AG08395 (cell line): ENCODE measurements at regions not wholly inside any gene's neighbourhood (a gene's known extent, or its start where the extent isn't known, plus 50 kb on each side); places are given as distances from the start of the nearest gene placed in this dataset.
"Not testable (repeated sequence)": the region's sequence is repeated elsewhere in the genome, so short reads cannot be mapped to it uniquely, and the experiment has no call there.

Experiments
- DNase-seq: peaks from one replicate; pipeline ENCODE4 v3.0.0; 2012; ENCODE audit warnings: mixed read lengths, low spot score

DNA sequence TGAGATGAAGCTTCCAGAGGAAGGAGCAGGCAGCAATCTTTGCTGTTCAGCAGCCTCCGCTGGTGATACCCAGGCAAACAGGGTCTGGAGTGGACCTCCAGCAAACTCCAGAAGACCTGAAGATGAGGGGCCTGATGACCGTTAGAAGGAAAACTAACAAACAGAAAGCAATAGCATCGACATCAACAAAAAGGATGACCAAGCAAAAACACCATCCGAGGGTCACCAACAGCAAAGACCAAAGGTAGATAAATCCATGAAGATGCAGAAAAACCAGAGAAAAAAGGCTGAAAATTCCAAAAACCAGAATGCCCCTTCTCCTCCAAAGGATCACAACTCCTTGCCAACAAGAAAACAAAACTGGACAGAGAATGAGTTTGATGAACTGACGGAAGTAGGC, 235.9 kb upstream of the NSMCE3 start:
- DNase-seq: not testable (repeated sequence)

DNA sequence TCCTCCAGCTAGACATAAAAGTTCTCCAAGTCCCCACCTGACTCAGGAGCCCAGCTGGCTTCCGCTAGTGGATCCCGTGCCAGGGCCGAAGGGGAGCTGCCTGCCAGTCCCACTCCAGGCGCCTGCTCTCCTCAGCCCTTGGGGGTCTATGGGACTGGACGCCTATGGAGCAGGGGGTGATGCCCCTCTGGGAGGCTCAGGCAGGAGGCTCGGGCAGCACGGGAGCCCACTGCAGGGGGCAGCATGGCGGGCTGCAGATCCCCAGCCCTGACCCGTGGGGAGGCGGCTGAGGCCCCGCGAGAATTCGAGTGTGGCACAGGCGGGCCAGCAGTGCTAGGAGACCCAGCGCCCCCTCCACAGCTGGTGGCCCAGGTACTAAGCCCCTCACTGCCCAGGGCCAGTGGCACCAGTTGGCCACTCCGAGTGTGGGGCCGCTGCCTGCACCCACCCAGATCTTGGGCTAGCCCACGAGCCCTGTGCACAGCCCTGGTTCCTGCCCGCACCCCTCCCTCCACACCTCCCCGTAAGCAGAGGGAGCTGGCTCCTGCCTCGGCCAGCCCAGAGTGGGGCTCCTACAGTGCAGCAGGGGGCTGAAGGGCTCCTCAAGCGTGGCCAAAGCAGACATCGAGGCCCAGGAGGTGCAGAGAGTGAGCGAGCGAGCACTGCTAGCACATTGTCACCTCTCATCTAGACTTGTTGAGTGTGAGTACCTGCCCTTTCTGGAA, 221.3 kb upstream of the NSMCE3 start:
- DNase-seq: no peak

DNA sequence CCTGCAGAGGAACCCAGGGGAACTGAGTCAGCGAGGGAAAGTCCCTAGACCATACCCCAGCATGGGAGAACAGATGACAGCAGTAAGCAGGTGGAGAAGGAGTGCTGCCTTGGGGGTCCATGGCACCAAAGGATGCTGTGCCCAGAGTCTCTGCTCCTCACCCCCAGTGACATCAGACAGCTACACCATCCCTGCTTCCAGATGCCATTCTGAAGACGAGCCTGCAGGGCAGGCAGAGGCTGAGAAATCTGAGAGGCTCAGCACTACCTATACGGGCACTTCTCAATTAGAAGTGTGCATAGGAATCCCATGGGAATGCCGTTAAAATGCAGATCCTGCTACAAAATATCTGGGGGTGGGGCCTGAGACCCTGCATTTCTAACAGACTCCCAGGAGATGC, 211.3 kb upstream of the NSMCE3 start:
- DNase-seq: no peak

DNA sequence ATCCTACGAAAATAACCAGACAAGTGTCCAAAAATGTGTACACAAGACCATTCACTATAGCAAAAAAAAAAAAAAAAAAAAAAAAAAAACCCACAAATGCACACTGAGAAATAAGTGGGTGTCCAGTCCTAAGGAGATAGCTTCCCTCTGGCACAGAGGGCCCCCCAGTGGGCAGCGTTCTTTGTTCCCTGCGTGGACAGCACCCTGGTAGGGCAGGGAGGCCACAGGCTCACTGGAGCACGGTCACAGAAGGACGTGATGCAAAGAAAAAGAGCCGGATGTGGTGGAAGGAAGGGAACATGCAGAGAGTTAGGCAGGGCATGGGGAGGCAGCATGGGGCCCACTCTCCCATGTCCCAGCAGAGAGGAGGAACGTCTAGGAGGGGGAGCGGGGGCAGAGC, 210.7 kb upstream of the NSMCE3 start:
- no peak for DNase-seq

DNA sequence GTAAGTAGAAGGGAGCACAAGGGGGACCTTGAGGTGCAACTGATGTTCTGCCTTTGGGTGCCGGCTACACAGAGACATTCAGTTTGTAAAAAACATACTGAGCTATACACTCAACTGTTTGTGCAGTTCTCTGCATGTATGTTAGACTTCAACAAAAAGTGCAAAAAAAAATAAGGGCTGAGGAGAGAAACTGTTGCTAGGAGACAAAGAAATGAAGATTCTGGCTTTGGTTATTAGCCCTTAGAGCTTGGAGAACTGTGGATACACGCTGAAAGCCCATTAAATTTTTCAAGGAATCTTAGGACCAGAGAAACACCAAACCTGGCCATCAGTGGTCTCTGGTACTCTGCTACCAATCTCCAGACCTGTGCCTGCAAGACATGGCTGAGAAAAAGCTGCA, 207.6 kb upstream of the NSMCE3 start:
- DNase-seq: no peak

DNA sequence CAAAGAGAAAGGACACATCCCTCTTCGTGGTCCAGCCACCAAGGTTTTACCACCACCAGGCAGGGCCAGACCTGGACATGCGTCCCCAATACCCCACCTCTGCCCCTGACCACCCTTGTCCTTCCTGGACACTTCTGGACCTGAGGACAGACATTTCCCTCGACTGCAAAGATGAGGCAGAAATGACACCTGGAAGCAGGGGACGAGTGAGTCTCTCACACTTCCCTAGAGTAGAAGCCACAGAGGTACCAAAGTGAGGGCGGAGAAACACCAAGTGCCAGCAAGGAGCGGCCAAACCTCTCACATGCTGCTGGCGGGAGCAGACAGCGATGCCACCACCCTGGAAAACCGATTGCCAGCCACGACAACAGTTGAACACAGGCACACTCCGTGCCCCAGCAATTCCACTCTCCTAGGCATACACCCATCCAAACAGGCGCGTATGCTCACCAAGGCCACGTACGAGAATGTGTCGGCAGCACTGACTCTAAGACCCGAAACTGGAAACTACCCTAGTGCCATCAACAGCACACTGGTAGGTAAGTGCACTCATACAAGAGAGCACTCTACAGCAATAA, 207.0 kb upstream of the NSMCE3 start:
- DNase-seq: no peak

DNA sequence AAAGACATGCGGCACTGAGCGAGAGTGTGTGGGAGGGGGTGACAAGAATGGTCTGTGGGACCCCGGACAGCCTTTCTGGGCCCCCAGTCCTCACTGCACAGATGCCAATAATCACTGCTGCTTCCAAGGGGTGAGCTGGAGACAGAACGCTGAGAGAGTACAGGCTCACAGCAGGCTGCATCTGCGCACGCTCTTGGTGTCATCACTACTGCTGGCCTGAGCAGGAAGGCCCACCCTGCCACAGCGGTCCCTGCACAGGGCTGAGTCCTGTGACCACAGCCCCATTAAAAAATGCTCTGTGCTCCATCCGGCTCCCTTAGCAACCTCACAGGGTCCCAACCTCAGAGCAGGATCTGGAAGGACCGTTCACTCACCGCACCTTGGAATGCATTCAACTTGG, 205.5 kb upstream of the NSMCE3 start:
- no peak for DNase-seq

DNA sequence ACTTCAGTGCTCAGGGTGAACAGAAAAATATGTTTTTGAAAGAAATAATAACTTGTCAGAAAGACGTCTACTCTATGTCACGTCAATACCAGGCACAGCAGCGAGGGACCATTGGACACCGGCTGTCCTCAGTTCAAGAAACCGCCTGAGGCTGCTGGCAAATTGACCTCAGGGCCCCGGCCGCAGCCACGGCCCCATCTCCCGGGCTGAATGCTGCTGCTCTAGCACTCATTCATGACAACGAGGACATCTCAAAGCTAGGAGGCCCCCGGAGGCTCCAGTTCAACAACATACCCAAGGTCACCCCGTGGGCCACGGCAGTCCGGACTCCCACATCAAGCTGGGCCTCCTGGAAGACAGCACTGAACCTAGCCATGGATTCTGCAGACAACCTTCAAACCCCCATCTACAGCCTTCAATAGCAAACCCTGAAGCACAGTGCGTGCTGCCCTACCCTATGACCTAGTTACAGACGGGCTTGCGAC, 204.0 kb upstream of the NSMCE3 start:
- no peak for DNase-seq

DNA sequence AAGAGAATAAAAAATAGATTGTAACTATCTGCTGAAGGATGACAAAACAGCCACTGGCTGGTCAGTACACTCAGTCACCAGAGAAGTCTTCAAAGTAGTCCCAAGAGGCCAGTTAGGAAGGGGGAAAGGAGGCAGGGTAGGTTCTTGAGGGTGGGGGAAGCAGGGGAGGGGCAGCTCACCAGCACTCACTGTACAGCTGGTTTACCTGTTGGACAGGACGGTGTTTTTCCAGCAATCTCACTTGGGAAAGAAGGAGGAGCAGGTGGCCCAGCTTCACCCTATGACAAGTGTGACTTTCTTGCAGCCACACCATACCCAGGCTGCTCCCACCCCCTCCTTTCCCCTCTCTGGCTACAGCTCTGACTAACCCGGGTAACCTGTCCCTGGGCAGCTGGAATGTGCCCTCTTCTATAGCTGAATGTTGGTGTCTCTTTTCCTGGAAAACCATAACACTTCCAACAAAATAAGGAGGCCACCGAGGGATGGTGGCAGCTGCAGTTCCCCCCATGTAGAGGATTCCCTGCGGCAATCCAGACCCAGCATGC, 203.4 kb upstream of the NSMCE3 start:
- no peak for DNase-seq

DNA sequence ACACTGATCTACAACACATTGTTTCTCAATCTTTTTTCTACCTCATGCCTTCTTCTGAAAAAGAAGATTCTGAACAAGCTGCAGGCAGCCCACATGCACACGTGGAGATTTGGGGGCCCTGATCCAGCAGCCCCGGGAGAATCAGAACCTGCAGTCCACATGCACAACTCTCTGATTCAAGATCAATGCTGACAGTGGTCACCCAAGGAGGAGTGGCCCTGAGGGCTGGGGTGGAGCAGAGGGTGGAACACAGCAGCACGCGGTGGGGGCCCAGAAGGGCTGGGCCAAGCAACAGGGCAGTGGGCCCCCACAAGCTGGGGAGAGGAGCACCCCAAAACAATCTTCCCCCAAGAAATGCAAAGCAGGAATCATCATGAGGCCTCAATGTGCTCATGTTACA, 202.1 kb upstream of the NSMCE3 start:
- DNase-seq: no peak

DNA sequence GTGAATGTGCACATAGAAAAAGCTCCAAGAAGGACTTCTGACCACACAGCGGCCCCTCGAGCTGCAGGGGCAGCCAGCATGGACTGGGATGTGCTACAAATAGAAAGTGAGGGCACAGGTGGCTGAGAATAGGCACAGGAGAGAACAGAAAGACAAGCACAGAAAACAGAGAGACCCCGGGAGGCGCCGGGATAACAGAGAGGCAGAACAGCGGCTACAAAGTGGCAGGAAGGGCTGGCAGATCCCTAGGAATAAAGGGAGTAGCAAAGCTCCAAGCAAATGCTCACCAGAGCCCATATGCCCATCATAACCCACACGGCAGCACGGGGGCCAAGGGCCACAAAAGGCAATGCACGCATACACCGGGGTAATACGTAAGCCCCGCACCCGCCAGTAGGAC, 201.7 kb upstream of the NSMCE3 start:
- DNase-seq: no peak

DNA sequence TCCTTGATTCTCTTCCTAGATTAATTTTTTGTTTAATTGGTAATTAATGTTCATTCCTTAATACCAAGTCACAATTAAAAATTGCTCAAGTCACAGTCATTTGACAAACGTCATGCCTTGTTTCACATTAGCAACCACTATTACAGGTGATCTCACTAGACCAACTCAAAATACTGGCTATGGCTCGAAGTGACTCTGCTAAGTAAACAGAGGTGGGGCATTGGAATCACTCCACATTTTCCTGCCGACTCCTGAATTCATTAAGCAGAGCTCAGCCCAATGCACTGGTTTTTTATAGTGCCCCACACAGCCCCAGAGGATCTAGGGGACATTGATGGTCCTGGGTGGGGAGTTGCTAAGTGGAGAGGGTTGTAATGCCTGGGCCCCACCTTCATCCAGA, 201.2 kb upstream of the NSMCE3 start:
- DNase-seq: no peak

DNA sequence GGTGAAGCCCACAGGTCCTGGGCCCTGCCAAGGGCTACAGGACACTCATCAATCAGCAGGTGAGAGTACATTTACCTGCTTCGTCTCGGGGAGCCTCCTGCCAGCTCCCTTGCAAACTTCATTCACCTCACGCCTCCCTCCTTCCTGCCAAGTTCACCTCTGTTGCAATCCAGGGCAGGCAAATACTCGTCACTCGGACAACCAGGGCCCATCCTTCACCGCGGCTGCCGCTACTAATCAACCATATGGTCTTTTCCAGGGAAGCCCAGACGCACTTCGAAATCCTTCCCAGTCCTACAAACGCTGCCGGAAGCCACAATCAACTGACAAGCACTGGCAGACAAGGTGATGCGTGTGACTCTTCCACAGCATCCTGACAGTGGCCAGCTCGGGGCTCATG, 200.7 kb upstream of the NSMCE3 start:
- DNase-seq: no peak

DNA sequence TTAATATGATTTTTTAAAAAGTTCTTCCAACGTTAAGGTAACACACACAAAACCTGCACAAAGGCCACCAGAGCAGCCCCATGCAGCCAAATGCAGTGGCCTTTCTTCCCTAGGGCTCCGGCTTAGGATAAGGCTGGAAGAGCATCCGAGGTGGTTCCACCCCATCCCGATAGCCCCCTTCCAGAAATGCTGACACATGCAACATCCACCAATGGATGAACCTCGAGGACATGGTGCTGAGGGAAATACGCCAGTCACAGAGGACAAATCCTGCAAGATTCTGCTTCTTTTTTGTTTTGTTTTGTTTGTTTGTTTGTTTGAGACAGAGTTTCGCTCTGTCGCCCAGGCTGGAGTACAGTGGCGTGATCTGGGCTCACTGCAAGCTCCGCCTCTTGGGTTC, 199.3 kb upstream of the NSMCE3 start:
- DNase-seq: no peak

DNA sequence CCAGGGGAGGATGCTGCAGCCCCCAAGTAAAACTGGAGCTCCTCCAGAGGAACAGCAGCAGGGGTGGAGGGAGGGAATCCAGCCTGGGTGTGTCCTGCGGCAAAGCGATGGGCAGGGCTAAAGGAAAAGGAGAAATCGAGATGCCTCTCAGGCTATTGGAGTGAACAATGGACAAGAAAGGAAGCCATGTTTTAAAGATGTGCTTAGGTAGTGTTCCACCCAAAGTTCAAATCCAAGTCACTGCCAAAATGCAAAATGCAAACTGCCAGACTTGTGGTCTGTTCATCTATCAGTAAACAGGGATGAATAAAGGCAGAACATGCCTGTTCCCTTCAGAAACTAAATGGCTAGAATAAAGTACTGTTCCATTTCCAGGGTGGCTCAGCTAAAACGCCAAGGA, 197.5 kb upstream of the NSMCE3 start:
- no peak for DNase-seq

DNA sequence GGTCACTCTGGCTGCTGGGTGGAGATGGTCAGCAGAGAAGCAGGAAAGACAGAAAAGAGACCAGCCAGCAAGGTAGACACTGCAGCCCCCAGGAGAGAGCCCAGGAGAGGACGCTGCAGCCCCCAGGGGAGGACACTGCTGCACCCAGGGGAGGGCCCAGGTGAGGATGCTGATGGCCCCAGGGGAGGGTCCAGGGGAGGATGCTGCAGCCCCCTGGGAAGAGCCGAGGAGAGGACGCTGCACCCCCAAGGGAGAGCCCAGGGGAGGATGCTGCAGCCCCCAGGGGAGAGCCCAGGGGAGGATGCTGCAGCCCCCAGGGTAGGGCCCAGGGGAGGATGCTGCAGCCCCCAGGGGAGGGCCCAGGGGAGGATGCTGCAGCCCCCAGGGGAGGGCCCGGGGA, 196.7 kb upstream of the NSMCE3 start:
- no peak for DNase-seq

DNA sequence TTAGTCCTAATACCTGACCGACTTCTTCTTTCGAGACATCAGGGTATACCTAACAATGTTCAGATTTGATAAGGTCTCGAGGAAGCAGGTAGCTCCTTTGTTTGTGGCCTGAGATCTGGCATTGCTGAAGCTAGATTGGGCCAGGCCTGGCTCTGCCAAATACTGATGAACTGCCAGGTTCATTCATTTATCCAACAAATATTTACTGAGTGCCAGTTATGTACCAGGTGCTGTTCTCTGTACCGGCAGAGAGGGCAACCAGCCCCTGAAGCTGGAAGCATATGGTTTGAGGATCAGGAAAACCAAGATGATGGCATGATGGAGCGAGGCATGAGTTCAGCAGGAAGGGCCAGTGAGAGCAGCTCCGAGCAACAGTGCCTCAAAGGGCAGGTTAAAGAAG, 196.2 kb upstream of the NSMCE3 start:
- no peak for DNase-seq

DNA sequence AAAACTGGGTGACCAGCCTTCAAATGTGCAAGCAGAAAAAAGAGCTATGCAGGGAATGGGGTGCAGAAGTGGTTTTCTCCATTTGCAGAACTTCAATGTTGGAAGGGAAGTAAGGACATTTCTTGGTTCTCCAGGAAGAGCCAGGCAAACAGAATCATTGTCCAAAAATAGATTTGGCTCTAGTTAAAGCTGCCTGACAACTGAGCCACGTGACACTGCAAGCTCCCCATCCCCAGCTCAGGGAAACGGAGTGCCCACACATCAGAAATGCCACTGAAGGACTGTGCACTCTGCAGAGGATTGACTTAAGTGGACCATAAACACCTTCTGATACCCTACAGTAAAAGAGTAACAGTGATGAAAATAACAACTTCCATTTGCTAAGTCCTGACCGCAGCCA, 195.6 kb upstream of the NSMCE3 start:
- no peak for DNase-seq

DNA sequence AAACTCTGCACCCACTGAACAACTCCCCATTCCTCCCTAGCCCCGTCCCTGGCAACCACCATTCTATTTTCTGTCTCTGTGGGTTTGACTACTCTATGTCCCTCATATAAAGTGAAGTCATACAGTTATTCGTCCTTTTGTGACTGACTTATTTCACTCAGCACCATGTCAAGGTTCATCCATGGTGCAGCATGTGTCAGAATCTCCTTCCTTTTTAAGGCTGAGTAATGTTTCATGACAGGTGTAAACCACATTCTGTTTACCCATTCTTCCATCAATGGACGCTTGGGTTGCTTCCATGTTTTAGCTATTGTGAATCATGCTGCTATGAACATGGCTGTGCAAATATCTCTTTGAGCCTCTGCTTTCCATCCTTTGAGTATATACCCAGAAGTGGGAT, 192.3 kb upstream of the NSMCE3 start:
- DNase-seq: no peak

DNA sequence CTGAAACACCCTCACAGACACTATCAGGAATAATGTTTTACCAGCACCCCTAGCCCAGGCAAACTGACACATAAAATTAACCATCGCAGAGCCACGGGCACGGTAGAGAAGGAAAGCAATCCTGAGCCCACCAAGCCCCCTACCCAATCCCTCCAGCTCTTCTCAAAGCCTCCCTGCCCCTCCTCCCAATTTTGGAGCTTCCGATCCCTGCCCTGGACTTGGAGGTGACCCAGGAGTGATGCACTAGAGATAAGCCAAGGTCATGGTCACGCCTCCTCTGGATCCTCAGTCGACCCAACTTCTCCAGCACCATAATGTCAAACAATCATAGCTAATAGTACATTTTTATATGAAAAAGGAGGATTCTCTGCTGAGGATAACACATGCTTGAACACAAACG, 188.7 kb upstream of the NSMCE3 start:
- no peak for DNase-seq

DNA sequence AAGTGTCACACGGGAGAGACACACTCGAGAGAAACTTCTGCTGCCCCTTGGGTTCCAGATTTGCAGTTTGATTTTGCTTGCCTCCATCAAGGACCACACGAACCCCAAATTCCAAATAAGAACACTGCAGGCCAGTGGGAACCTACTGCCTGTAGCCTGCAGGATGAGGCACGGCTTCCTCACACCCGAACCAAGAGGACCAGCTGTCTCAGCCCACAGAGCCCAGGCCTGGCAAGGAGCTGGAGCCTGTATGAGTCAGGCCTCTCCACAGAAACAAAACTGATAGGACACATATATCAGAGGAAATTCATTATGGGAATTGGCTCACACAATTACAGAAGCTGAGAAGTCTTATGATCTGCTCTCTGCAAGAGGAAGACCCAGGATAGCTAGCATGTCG, 188.1 kb upstream of the NSMCE3 start:
- DNase-seq: no peak

DNA sequence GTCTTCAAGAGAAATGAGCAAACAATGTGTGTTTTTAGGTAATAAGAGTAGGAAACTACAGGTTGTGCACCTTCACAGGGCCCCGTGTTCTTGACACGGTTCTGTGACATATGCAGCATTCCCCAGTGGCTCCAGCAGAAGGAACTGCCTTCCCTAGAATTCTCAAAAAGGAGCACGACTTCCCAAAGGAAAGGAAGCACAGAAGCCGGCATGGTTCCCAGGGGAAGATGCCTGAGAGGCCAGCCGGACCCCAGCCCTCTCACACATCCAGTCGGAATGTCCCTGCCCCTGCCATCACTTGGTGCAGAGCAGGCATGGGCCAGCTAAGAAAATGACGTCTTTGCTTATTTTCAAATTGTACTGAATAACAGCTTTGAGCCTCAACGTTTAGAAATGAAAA, 187.3 kb upstream of the NSMCE3 start:
- no peak for DNase-seq

DNA sequence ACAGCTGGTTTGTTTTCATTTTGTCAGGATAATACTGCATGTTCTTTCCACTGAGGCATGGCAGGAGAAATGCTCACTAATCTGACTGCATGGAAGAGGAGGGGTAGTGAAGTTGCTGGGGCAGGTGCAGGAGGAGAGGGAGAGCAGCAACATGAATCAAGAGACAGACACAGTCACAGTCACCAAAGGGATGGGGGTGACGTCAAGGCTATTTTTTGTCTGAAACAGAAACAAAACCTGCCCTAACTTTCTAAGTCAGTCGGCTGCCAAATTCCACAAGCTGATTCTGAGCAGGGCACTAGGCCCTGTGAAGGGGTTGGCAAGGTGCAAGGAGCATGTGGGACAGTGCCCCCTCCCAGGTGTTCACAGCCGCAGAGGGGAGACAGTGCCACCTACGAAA, 186.6 kb upstream of the NSMCE3 start:
- DNase-seq: no peak

DNA sequence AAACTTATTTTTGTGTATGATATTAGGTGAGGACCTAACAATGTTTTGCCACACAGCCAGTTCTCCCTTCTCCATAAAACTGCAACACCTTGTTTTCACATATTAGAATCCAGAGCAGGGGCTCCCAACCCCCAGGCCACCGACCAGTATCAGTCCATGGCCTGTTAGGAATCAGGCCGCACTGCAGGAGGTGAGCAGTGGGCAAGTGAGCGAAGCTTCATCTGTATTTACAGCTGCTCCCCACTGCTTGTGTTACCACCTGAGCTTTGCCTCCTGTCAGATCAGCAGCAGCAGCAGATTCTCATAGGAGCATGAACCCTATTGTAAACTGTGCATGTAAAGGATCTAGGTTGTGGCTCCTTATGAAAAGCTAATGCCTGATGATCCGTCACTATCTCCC, 185.9 kb upstream of the NSMCE3 start:
- no peak for DNase-seq
